CD14-positive monocyte (primary cell): ENCODE measurements at regions not wholly inside any gene's neighbourhood (a gene's known extent, or its start where the extent isn't known, plus 50 kb on each side); places are given as distances from the start of the nearest gene placed in this dataset.

Experiments
- DNase-seq, 3 donors: peaks; one replicate each; pipeline ENCODE4 v3.0.0-alpha.2; 2011 to 2022
- H2AFZ ChIP-seq: 2 replicates; pipeline ENCODE4 v1.6.0; 2012; ENCODE audit warnings: mild to moderate bottlenecking, low read depth, low read length, inconsistent platforms; ENCODE audit not compliant: insufficient read depth, poor library complexity, severe bottlenecking
- H3K27ac ChIP-seq, 2 donors: 1 replicate in 1 of 2; 2 replicates in 1 of 2; pipeline ENCODE4 v1.5.1; 2012 to 2013; ENCODE audit warnings: low read length in 2 of 2, control low read depth in 1 of 2, inconsistent platforms in 1 of 2, low read depth in 1 of 2, mild to moderate bottlenecking in 1 of 2
- H3K27me3 ChIP-seq, 2 donors: one replicate each; pipeline versions ENCODE4 v1.6.0 to v1.6.1; 2011 to 2013; ENCODE audit warnings: low read length in 2 of 2; ENCODE audit not compliant: control insufficient read depth in 2 of 2, insufficient read depth in 2 of 2
- H3K36me3 ChIP-seq, 2 donors: replicated peaks in 1 of 2; 1 replicate in 1 of 2; 2 replicates in 1 of 2; pipeline versions ENCODE4 v1.5.1 to v1.6.1; 2012 to 2013; ENCODE audit warnings: low read length in 2 of 2, control low read depth in 1 of 2, inconsistent platforms in 1 of 2, mild to moderate bottlenecking in 1 of 2; ENCODE audit not compliant: insufficient read depth in 2 of 2, control insufficient read depth in 1 of 2
- H3K4me1 ChIP-seq, 2 donors: 1 replicate in 1 of 2; 2 replicates in 1 of 2; pipeline versions ENCODE4 v1.5.1 to v1.6.1; 2012 to 2013; ENCODE audit warnings: low read length in 2 of 2, control low read depth in 1 of 2, inconsistent platforms in 1 of 2, mild to moderate bottlenecking in 1 of 2, moderate library complexity in 1 of 2; ENCODE audit not compliant: insufficient read depth in 2 of 2, control insufficient read depth in 1 of 2
- H3K4me2 ChIP-seq: replicated peaks from 2 replicates; pipeline ENCODE3; 2012; ENCODE audit warnings: low read length, moderate library complexity, mild to moderate bottlenecking; ENCODE audit not compliant: poor library complexity, severe bottlenecking; ENCODE audit errors: extremely low read depth
- H3K4me3 ChIP-seq, 3 experiments: fragments of 200-600 bp in 1 of 3; sonication (generic) in 1 of 3; replicated peaks in 1 of 3; 1 replicate in 2 of 3; 2 replicates in 1 of 3; pipeline ENCODE4 v1.5.1; 2011 to 2013; ENCODE audit warnings: low read length in 3 of 3, mild to moderate bottlenecking in 3 of 3, control low read depth in 2 of 3, low read depth in 2 of 3, inconsistent platforms in 1 of 3, moderate library complexity in 1 of 3
- H3K79me2 ChIP-seq: 2 replicates; pipeline ENCODE4 v1.6.0; 2012; ENCODE audit warnings: mild to moderate bottlenecking, control low read depth, inconsistent platforms, low read length, moderate library complexity; ENCODE audit not compliant: insufficient read depth
- H3K9ac ChIP-seq: 2 replicates; pipeline ENCODE4 v1.6.0; 2017; ENCODE audit warnings: low read length, mild to moderate bottlenecking; ENCODE audit not compliant: insufficient read depth, poor library complexity, severe bottlenecking
- H3K9me3 ChIP-seq, 2 donors: replicated peaks in 1 of 2; 1 replicate in 1 of 2; 2 replicates in 1 of 2; pipeline versions ENCODE4 v1.5.1 to v1.6.1; 2012 to 2013; ENCODE audit warnings: low read length in 2 of 2, control low read depth in 1 of 2; ENCODE audit not compliant: control insufficient read depth in 1 of 2, insufficient read depth in 1 of 2
- H4K20me1 ChIP-seq: 2 replicates; pipeline ENCODE4 v1.6.0; 2012; ENCODE audit warnings: mild to moderate bottlenecking, low read length, control low read depth, moderate library complexity; ENCODE audit not compliant: insufficient read depth
- H3K27ac Mint-ChIP-seq, 7 donors: one replicate each; pipeline ENCODE4 v1.8.0; 2020; ENCODE audit warnings: mild to moderate bottlenecking in 7 of 7, mixed read lengths in 7 of 7, moderate library complexity in 6 of 7, inconsistent platforms in 2 of 7
- H3K27me3 Mint-ChIP-seq, 3 donors: one replicate each; pipeline ENCODE4 v1.8.0; 2021 to 2022; ENCODE audit warnings: low read depth in 3 of 3, mild to moderate bottlenecking in 3 of 3, mixed read lengths in 3 of 3, moderate library complexity in 3 of 3, inconsistent platforms in 1 of 3
- H3K36me3 Mint-ChIP-seq, 2 donors: one replicate each; pipeline ENCODE4 v1.8.0; 2020; ENCODE audit warnings: mixed read lengths in 2 of 2, inconsistent platforms in 1 of 2, mild to moderate bottlenecking in 1 of 2
- H3K4me1 Mint-ChIP-seq: one replicate; pipeline ENCODE4 v1.8.0; 2020; ENCODE audit warnings: mild to moderate bottlenecking, mixed read lengths
- H3K4me3 Mint-ChIP-seq, 2 donors: one replicate each; pipeline ENCODE4 v1.8.0; 2020; ENCODE audit warnings: mild to moderate bottlenecking in 2 of 2, mixed read lengths in 2 of 2, moderate library complexity in 1 of 2
- H3K9me3 Mint-ChIP-seq, 7 donors: one replicate each; pipeline ENCODE4 v1.8.0; 2020 to 2022; ENCODE audit warnings: mixed read lengths in 7 of 7, mild to moderate bottlenecking in 6 of 7, moderate library complexity in 6 of 7, inconsistent platforms in 2 of 7
- WGBS: methylation state at CpG from one replicate; pipeline ENCODE4 v1.1.5; 2013; ENCODE audit warnings: missing lambda C conversion rate; ENCODE audit not compliant: insufficient coverage; 5-methylcytosine and 5-hydroxymethylcytosine counted together
- intact Hi-C, 2 donors: fragments of 100-400 bp; cut with micrococcal nuclease; formaldehyde crosslinking; loops; one replicate each; pipeline versions ENCODE4 v1.15.0 to v1.15.1; 2023
- TF ChIP-seq, protein P1 (sequence below): fragments of 200-600 bp; IDR thresholded peaks from one replicate; pipeline ENCODE4 v1.8.0; 2022; ENCODE audit warnings: antibody characterized with exemption, mild to moderate bottlenecking

GRCh38 chr5:72559866-72560766 lies 52.9 kb upstream of the ZNF366 start:
- H3K4me1 Mint-ChIP-seq = peaks cover 17% of the 10 kb centered on the region
- no peaks in the 10 kb centered on the region for H3K36me3 Mint-ChIP-seq
- WGBS = 83% methylated on average over 2 of the region's 5 CpGs
- Histone ChIP-seq H3K4me2 (no peak overlapping the region), H3K27me3 (peaks cover 0 to 3% of the 10 kb centered on the region in 2 donors), H4K20me1 (no peaks in the 10 kb centered on the region), H3K27ac (no peak overlapping the region), H3K4me1 (peaks cover 9 to 15% of the 10 kb centered on the region in 2 donors), H3K36me3 (no peaks in the 10 kb centered on the region), H3K9me3 (no peaks in the 10 kb centered on the region), H3K79me2 (no peaks in the 10 kb centered on the region), H3K4me3 (no peak overlapping the region), H3K9ac (no peak overlapping the region), H2AFZ (no peak overlapping the region)
- TF ChIP-seq, protein P1, sequence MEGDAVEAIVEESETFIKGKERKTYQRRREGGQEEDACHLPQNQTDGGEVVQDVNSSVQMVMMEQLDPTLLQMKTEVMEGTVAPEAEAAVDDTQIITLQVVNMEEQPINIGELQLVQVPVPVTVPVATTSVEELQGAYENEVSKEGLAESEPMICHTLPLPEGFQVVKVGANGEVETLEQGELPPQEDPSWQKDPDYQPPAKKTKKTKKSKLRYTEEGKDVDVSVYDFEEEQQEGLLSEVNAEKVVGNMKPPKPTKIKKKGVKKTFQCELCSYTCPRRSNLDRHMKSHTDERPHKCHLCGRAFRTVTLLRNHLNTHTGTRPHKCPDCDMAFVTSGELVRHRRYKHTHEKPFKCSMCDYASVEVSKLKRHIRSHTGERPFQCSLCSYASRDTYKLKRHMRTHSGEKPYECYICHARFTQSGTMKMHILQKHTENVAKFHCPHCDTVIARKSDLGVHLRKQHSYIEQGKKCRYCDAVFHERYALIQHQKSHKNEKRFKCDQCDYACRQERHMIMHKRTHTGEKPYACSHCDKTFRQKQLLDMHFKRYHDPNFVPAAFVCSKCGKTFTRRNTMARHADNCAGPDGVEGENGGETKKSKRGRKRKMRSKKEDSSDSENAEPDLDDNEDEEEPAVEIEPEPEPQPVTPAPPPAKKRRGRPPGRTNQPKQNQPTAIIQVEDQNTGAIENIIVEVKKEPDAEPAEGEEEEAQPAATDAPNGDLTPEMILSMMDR = no peak
- peaks cover 8 to 19% (median 12%) of the 10 kb centered on the region in 3 donors for H3K27me3 Mint-ChIP-seq
- H3K27ac Mint-ChIP-seq = no peak overlapping the region
- intact Hi-C loops = no loop called here
- H3K9me3 Mint-ChIP-seq = peaks cover 0 to 5% (median 0%) of the 10 kb centered on the region in 7 donors
- peak in 2 of 3 donors; percentile 14 to 29 for DNase-seq
- no peak overlapping the region for H3K4me3 Mint-ChIP-seq

GRCh38 chr5:72558383-72558782 lies 51.2 kb upstream of the ZNF366 start:
- Histone ChIP-seq H3K4me3 (no peak overlapping the region), H3K79me2 (no peaks in the 10 kb centered on the region), H3K9me3 (no peaks in the 10 kb centered on the region), H3K4me1 (peaks cover 9 to 15% of the 10 kb centered on the region in 2 donors), H3K27me3 (peaks cover 0 to 3% of the 10 kb centered on the region in 2 donors), H3K4me2 (no peak overlapping the region), H3K27ac (no peak overlapping the region), H4K20me1 (no peaks in the 10 kb centered on the region), H3K36me3 (no peaks in the 10 kb centered on the region), H3K9ac (no peak overlapping the region), H2AFZ (no peak overlapping the region)
- H3K36me3 Mint-ChIP-seq = no peaks in the 10 kb centered on the region
- peaks cover 8 to 19% (median 12%) of the 10 kb centered on the region in 3 donors for H3K27me3 Mint-ChIP-seq
- no peak overlapping the region for H3K4me3 Mint-ChIP-seq
- intact Hi-C loops = no loop called here
- no peak overlapping the region for H3K27ac Mint-ChIP-seq
- TF ChIP-seq, protein P1 = no peak
- WGBS = 100% methylated on average over 1 of the region's 2 CpGs
- DNase-seq = no peak
- H3K9me3 Mint-ChIP-seq = peaks cover 0 to under 1% (median 0%) of the 10 kb centered on the region in 7 donors
- peaks cover 17% of the 10 kb centered on the region for H3K4me1 Mint-ChIP-seq
